IMR-90 (cell line): ENCODE measurements at regions not wholly inside any gene's neighbourhood (a gene's known extent, or its start where the extent isn't known, plus 50 kb on each side); places are given as distances from the start of the nearest gene placed in this dataset.

ENCODE experiments used
- ATAC-seq: fragments of 200-7000 bp; cut with Tn5 transposase; 2 replicates; pipeline ENCODE4 v1.9.1; 2020; ENCODE audit warnings: low read depth, mild to moderate bottlenecking, moderate library complexity
- BruUV-seq: library from RNA; stranded (reverse); fragments of 400-500 nt; replicated peaks from 2 replicates; lab custom pipeline; 2021; lab: Mats Ljungman, UMichigan
- CTCF ChIA-PET: fragments of 300-600 bp; formaldehyde crosslinking; extraction: SDS; loops from one replicate; lab custom pipeline; 2021; ENCODE audit warnings: antibody characterized with exemption; lab: Yijun Ruan, JAX
- POLR2A ChIA-PET: fragments of 300-600 bp; sonication (Branson Sonifier 250); formaldehyde crosslinking; loops from one replicate; lab custom pipeline; 2022; ENCODE audit warnings: antibody characterized with exemption; ENCODE audit not compliant: unreplicated experiment; lab: Charles Lee
- DNase-seq: peaks from one replicate; pipeline ENCODE4 v3.0.0; 2013
- H2AFZ ChIP-seq: replicated peaks from 2 replicates; pipeline ENCODE3; 2013; ENCODE audit warnings: low read length, mild to moderate bottlenecking; ENCODE audit not compliant: poor library complexity
- H2AK5ac ChIP-seq: 2 replicates; pipeline ENCODE4 v1.6.1; 2013; ENCODE audit warnings: low read depth, low read length, inconsistent platforms
- H2AK9ac ChIP-seq: replicated peaks from 2 replicates; pipeline ENCODE3; 2013; ENCODE audit warnings: mild to moderate bottlenecking, low read depth, low read length, moderate library complexity; ENCODE audit not compliant: poor library complexity
- H2BK120ac ChIP-seq: 2 replicates; pipeline ENCODE4 v1.6.1; 2013; ENCODE audit warnings: low read depth, low read length, inconsistent platforms
- H2BK15ac ChIP-seq: 3 replicates; pipeline ENCODE4 v1.6.1; 2013; ENCODE audit warnings: low read depth, low read length, inconsistent platforms
- H2BK20ac ChIP-seq: 2 replicates; pipeline ENCODE4 v1.6.1; 2013; ENCODE audit warnings: low read depth, mild to moderate bottlenecking, inconsistent platforms, low read length, moderate library complexity
- H2BK5ac ChIP-seq: 2 replicates; pipeline ENCODE4 v1.6.1; 2013; ENCODE audit warnings: mild to moderate bottlenecking, low read depth, low read length, inconsistent platforms; ENCODE audit not compliant: poor library complexity, severe bottlenecking
- H3K14ac ChIP-seq: replicated peaks from 2 replicates; pipeline ENCODE4 v1.6.1; 2013; ENCODE audit warnings: low read depth, low read length, inconsistent platforms
- H3K18ac ChIP-seq: 2 replicates; pipeline ENCODE4 v1.6.1; 2013; ENCODE audit warnings: low read depth, low read length, control low read depth
- H3K23ac ChIP-seq: 2 replicates; pipeline ENCODE4 v1.6.1; 2013; ENCODE audit warnings: low read depth, low read length, inconsistent platforms
- H3K27ac ChIP-seq: 2 replicates; pipeline ENCODE4 v1.5.1; 2013; ENCODE audit warnings: mild to moderate bottlenecking, control low read depth, low read length; ENCODE audit not compliant: insufficient read depth
- H3K27me3 ChIP-seq: 2 replicates; pipeline ENCODE4 v1.6.1; 2013; ENCODE audit warnings: low read length; ENCODE audit not compliant: control insufficient read depth, insufficient read depth
- H3K36me3 ChIP-seq: 2 replicates; pipeline ENCODE4 v1.6.1; 2013; ENCODE audit warnings: low read length, mixed read lengths; ENCODE audit not compliant: control insufficient read depth, insufficient read depth
- H3K4ac ChIP-seq: 2 replicates; pipeline ENCODE4 v1.6.1; 2013; ENCODE audit warnings: low read depth, low read length, inconsistent platforms
- H3K4me1 ChIP-seq: 2 replicates; pipeline ENCODE4 v1.6.1; 2013; ENCODE audit warnings: low read length, mixed read lengths; ENCODE audit not compliant: control insufficient read depth, insufficient read depth
- H3K4me2 ChIP-seq: 2 replicates; pipeline ENCODE4 v1.6.1; 2013; ENCODE audit warnings: low read depth, mild to moderate bottlenecking, control low read depth, low read length, moderate library complexity
- H3K4me3 ChIP-seq: 2 replicates; pipeline ENCODE4 v1.5.1; 2013; ENCODE audit warnings: low read depth, mild to moderate bottlenecking, control low read depth, low read length, moderate library complexity; ENCODE audit not compliant: insufficient read depth
- H3K56ac ChIP-seq: 2 replicates; pipeline ENCODE4 v1.6.1; 2013; ENCODE audit warnings: low read length, inconsistent platforms; ENCODE audit not compliant: insufficient read depth; ENCODE audit errors: extremely low read depth
- H3K79me1 ChIP-seq, 2 experiments: 2 replicates each; pipeline ENCODE4 v1.6.1; 2013; ENCODE audit warnings: low read length in 2 of 2, inconsistent platforms in 1 of 2, low read depth in 1 of 2
- H3K9ac ChIP-seq: 2 replicates; pipeline ENCODE4 v1.6.1; 2013; ENCODE audit warnings: low read depth, low read length, control low read depth
- H3K9me1 ChIP-seq: 2 replicates; pipeline ENCODE4 v1.6.1; 2013; ENCODE audit warnings: low read length, inconsistent platforms; ENCODE audit not compliant: insufficient read depth
- H3K9me3 ChIP-seq: 2 replicates; pipeline ENCODE4 v1.6.1; 2013; ENCODE audit warnings: low read length; ENCODE audit not compliant: control insufficient read depth, insufficient read depth
- H4K20me1 ChIP-seq: 2 replicates; pipeline ENCODE4 v1.6.1; 2013; ENCODE audit warnings: low read length, inconsistent platforms; ENCODE audit not compliant: insufficient read depth
- H4K5ac ChIP-seq: 2 replicates; pipeline ENCODE4 v1.6.1; 2013; ENCODE audit warnings: mild to moderate bottlenecking, low read depth, low read length, control low read depth
- H4K8ac ChIP-seq, 2 experiments: 2 replicates each; pipeline ENCODE4 v1.6.1; 2013; ENCODE audit warnings: low read depth in 2 of 2, low read length in 2 of 2, control low read depth in 1 of 2, inconsistent platforms in 1 of 2
- H4K91ac ChIP-seq: 2 replicates; pipeline ENCODE4 v1.6.1; 2013; ENCODE audit warnings: low read depth, low read length, inconsistent platforms; ENCODE audit not compliant: insufficient read depth
- CEBPB ChIP-seq: IDR thresholded peaks from 2 replicates; pipeline ENCODE4 v1.6.1; 2012; ENCODE audit warnings: low read depth, low read length, improper control_type of control experiment
- CHD1 ChIP-seq: IDR thresholded peaks from 2 replicates; pipeline ENCODE4 v1.6.1; 2012; ENCODE audit warnings: low read depth, low read length, improper control_type of control experiment
- ELK1 ChIP-seq: fragments of 150-350 bp; IDR thresholded peaks from 2 replicates; pipeline ENCODE4 v1.6.1; 2016; ENCODE audit warnings: low read depth, mild to moderate bottlenecking, low read length, moderate library complexity, borderline replicate concordance
- FOS ChIP-seq: fragments of 150-350 bp; IDR thresholded peaks from 2 replicates; pipeline ENCODE4 v1.6.1; 2016; ENCODE audit warnings: low read depth, low read length
- MXI1 ChIP-seq: IDR thresholded peaks from 2 replicates; pipeline ENCODE4 v1.6.1; 2012; ENCODE audit warnings: low read depth, mild to moderate bottlenecking, low read length, moderate library complexity, borderline replicate concordance
- NFE2L2 ChIP-seq: fragments of 150-350 bp; IDR thresholded peaks from 2 replicates; pipeline ENCODE4 v1.6.1; 2016; ENCODE audit warnings: low read depth, mild to moderate bottlenecking, low read length
- POLR2A ChIP-seq: IDR thresholded peaks from 2 replicates; pipeline ENCODE4 v1.6.1; 2012; ENCODE audit warnings: mild to moderate bottlenecking, low read depth, low read length
- RAD21 ChIP-seq: IDR thresholded peaks from 2 replicates; pipeline ENCODE4 v1.6.1; 2012; ENCODE audit warnings: low read length, improper control_type of control experiment
- RCOR1 ChIP-seq: IDR thresholded peaks from 2 replicates; pipeline ENCODE4 v1.6.1; 2012; ENCODE audit warnings: mild to moderate bottlenecking, low read length, improper control_type of control experiment; ENCODE audit not compliant: insufficient replicate concordance
- RFX5 ChIP-seq: IDR thresholded peaks from 2 replicates; pipeline ENCODE4 v1.8.0; 2012; ENCODE audit warnings: low read depth, mild to moderate bottlenecking, low read length, moderate library complexity
- SMC3 ChIP-seq: fragments of 150-350 bp; IDR thresholded peaks from 2 replicates; pipeline ENCODE4 v1.6.1; 2016; ENCODE audit warnings: low read depth, mild to moderate bottlenecking, antibody characterized with exemption, low read length, moderate library complexity
- USF2 ChIP-seq: fragments of 150-350 bp; IDR thresholded peaks from 2 replicates; pipeline ENCODE4 v1.6.1; 2017; ENCODE audit warnings: mild to moderate bottlenecking, antibody characterized with exemption, low read length, low read depth
- WGBS, 2 experiments: methylation state at CpG; one replicate each; pipeline versions ENCODE4 v1.1.5 to v1.1.7; 2013; ENCODE audit warnings: missing lambda C conversion rate in 2 of 2; ENCODE audit not compliant: insufficient read length in 1 of 2; ENCODE audit errors: extremely low coverage in 2 of 2; 5-methylcytosine and 5-hydroxymethylcytosine counted together
- dilution Hi-C: fragments of 300-500 bp; cut with HindIII; formaldehyde crosslinking; loops from one replicate; pipeline ENCODE4 v1.14.3; 2018; ENCODE audit warnings: low sequenced_read_pairs; ENCODE audit not compliant: unreplicated experiment
- in situ Hi-C: fragments of 300-500 bp; cut with MboI; formaldehyde crosslinking; loops from 3 replicates; pipeline ENCODE4 v1.14.3; 2019; ENCODE audit warnings: low sequenced_read_pairs, inconsistent platforms, mixed read lengths
- intact Hi-C: fragments of 100-400 bp; cut with micrococcal nuclease; formaldehyde crosslinking; loops from 2 replicates; pipeline ENCODE4 v1.10.0; 2022
- TF ChIP-seq, protein P1 (sequence below): conservative IDR thresholded peaks from 2 replicates; pipeline ENCODE4 v1.5.1; 2012; ENCODE audit warnings: mild to moderate bottlenecking, low read depth, low read length, improper control_type of control experiment

DNA sequence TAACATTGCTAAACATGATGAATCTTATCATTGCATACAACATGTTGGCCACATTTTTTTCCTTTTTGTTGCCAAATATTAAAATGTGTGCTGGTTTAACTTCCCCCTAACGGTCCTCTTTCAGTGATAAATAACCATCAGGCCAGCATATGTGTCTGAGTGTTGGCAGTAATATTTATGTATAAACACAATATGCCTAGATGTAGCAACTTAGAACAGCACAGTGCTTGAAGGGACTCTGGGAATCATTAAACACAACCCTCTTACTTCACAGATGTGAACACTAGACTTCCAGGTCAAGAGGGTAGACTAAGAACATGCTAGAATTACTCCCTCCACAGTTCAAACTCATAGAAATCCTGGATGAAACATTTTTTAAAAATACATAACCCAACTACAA lies 581.8 kb downstream of the PLPP3 start:
- H2BK15ac ChIP-seq: no peak overlapping the region
- WGBS, 2 experiments: no CpG with 5 or more reads among the region's 1 CpG
- no TSS peak for BruUV-seq
- H4K5ac ChIP-seq: no peak overlapping the region
- H3K4me3 ChIP-seq: no peak overlapping the region
- H3K56ac ChIP-seq: no peak overlapping the region
- no peaks in the 10 kb centered on the region for H3K79me1 ChIP-seq
- CTCF ChIA-PET: no interaction called here
- H3K4me2 ChIP-seq: no peak overlapping the region
- in situ Hi-C loops (no loop called here), dilution Hi-C loops (no loop called here), intact Hi-C loops (no loop called here)
- peaks cover 6% of the 10 kb centered on the region for H3K9me3 ChIP-seq
- H2AFZ ChIP-seq: no peak overlapping the region
- peak; percentile 49 for DNase-seq
- H3K36me3 ChIP-seq: no peaks in the 10 kb centered on the region
- H2AK5ac ChIP-seq: no peak overlapping the region
- H4K91ac ChIP-seq: no peak overlapping the region
- H3K23ac ChIP-seq: no peak overlapping the region
- no peak overlapping the region for H2BK5ac ChIP-seq
- H2AK9ac ChIP-seq: no peak overlapping the region
- no peak overlapping the region; the same call in 1 of the 2 replicates for H3K18ac ChIP-seq
- no peak overlapping the region for H3K9ac ChIP-seq
- H3K27me3 ChIP-seq: no peaks in the 10 kb centered on the region; the same call in 1 of the 2 replicates
- no peak overlapping the region for H3K4ac ChIP-seq
- ATAC-seq: peak; percentile 49
- no peak overlapping the region for H2BK120ac ChIP-seq
- no peak overlapping the region for H2BK20ac ChIP-seq
- no peak overlapping the region for H4K8ac ChIP-seq
- peak overlapping the region; percentile 58; the same call in 1 of the 2 replicates for H3K27ac ChIP-seq
- POLR2A ChIA-PET: no interaction called here
- H4K20me1 ChIP-seq: no peaks in the 10 kb centered on the region
- no peak overlapping the region for H3K14ac ChIP-seq
- H3K9me1 ChIP-seq: no peaks in the 10 kb centered on the region
- H3K4me1 ChIP-seq: peaks cover 2% of the 10 kb centered on the region
- no peak for TF ChIP-seq RAD21
- TF ChIP-seq, protein P1, sequence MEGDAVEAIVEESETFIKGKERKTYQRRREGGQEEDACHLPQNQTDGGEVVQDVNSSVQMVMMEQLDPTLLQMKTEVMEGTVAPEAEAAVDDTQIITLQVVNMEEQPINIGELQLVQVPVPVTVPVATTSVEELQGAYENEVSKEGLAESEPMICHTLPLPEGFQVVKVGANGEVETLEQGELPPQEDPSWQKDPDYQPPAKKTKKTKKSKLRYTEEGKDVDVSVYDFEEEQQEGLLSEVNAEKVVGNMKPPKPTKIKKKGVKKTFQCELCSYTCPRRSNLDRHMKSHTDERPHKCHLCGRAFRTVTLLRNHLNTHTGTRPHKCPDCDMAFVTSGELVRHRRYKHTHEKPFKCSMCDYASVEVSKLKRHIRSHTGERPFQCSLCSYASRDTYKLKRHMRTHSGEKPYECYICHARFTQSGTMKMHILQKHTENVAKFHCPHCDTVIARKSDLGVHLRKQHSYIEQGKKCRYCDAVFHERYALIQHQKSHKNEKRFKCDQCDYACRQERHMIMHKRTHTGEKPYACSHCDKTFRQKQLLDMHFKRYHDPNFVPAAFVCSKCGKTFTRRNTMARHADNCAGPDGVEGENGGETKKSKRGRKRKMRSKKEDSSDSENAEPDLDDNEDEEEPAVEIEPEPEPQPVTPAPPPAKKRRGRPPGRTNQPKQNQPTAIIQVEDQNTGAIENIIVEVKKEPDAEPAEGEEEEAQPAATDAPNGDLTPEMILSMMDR: no peak
- no peak for TF ChIP-seq FOS
- TF ChIP-seq RFX5: no peak
- TF ChIP-seq SMC3: no peak
- TF ChIP-seq CHD1: no peak
- TF ChIP-seq RCOR1: no peak
- TF ChIP-seq USF2: no peak
- TF ChIP-seq POLR2A: no peak
- TF ChIP-seq NFE2L2: no peak
- no peak for TF ChIP-seq ELK1
- TF ChIP-seq MXI1: no peak
- TF ChIP-seq CEBPB: no peak
